ENCODE measurements at regions not wholly inside any gene's neighbourhood (a gene's known extent, or its start where the extent isn't known, plus 50 kb on each side); places are given as distances from the start of the nearest gene placed in this dataset.

GRCh38 chr5:4817767-4818166 is 322.4 kb upstream of the ADAMTS16 start:
- Histone ChIP-seq H3K36me3 (ENCODE audit: control insufficient read depth in 3 of 3, insufficient read depth in 2 of 3, low read depth in 1 of 3, low read length in 3 of 3) (no peaks in the 10 kb centered on the region), H3K27ac (ENCODE audit: low read depth in 1 of 3, low read length in 2 of 3) (no peak overlapping the region), H3K4me3 (ENCODE audit: low read depth in 1 of 3, low read length in 3 of 3) (no peak overlapping the region), H3K27me3 (ENCODE audit: control insufficient read depth in 3 of 3, insufficient read depth in 3 of 3, low read length in 3 of 3) (no peaks in the 10 kb centered on the region), H3K4me1 (ENCODE audit: control insufficient read depth in 3 of 3, insufficient read depth in 2 of 3, low read depth in 1 of 3, low read length in 2 of 3) (no peaks in the 10 kb centered on the region), H3K9me3 (ENCODE audit: control insufficient read depth in 2 of 2, insufficient read depth in 1 of 2, low read depth in 1 of 2, low read length in 1 of 2) (no peaks in the 10 kb centered on the region)
- no peak for DNase-seq
- 50 to 63% (median 55%) methylated on average over 2 of the region's 2 CpGs for WGBS, 3 donors
- no peak for FAIRE-seq

GRCh38 chr5:4831325-4831724 is 308.8 kb upstream of the ADAMTS16 start:
- H3K4me3 ChIP-seq (ENCODE audit: low read depth in 1 of 3, low read length in 3 of 3): no peak overlapping the region
- H3K4me1 ChIP-seq (ENCODE audit: control insufficient read depth in 3 of 3, insufficient read depth in 2 of 3, low read depth in 1 of 3, low read length in 2 of 3): no peaks in the 10 kb centered on the region
- H3K27ac ChIP-seq (ENCODE audit: low read depth in 1 of 3, low read length in 2 of 3): no peak overlapping the region
- H3K36me3 ChIP-seq (ENCODE audit: control insufficient read depth in 3 of 3, insufficient read depth in 2 of 3, low read depth in 1 of 3, low read length in 3 of 3): no peaks in the 10 kb centered on the region
- H3K9me3 ChIP-seq (ENCODE audit: control insufficient read depth in 2 of 2, insufficient read depth in 1 of 2, low read depth in 1 of 2, low read length in 1 of 2): no peaks in the 10 kb centered on the region
- DNase-seq: no peak
- no peak for FAIRE-seq
- 9 to 40% (median 19%) methylated on average over 1 of the region's 1 CpG for WGBS, 3 donors
- H3K27me3 ChIP-seq (ENCODE audit: control insufficient read depth in 3 of 3, insufficient read depth in 3 of 3, low read length in 3 of 3): no peaks in the 10 kb centered on the region

DNA sequence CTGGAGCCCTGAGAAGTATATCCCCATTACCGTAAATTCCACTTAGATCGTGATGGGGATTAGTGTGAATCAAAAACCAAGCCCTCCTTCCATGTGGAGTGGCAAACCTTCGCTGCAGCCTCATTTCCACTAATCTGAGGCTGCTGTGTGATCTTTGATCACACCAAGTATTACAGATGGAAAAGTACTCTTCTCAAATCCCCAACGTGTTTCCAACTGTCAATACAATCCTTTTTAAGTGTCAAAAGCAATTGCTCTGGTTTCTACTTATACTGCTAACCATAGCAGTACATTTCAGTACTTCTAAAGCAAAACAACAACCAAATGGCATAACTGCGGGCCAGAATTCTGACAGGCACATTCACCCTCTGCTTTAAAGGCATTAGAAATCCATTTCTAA is 307.7 kb upstream of the ADAMTS16 start:
- Histone ChIP-seq H3K27me3 (ENCODE audit: control insufficient read depth in 3 of 3, insufficient read depth in 3 of 3, low read length in 3 of 3) (no peaks in the 10 kb centered on the region), H3K27ac (ENCODE audit: low read depth in 1 of 3, low read length in 2 of 3) (no peak overlapping the region), H3K4me3 (ENCODE audit: low read depth in 1 of 3, low read length in 3 of 3) (no peak overlapping the region), H3K36me3 (ENCODE audit: control insufficient read depth in 3 of 3, insufficient read depth in 2 of 3, low read depth in 1 of 3, low read length in 3 of 3) (no peaks in the 10 kb centered on the region), H3K9me3 (ENCODE audit: control insufficient read depth in 2 of 2, insufficient read depth in 1 of 2, low read depth in 1 of 2, low read length in 1 of 2) (no peaks in the 10 kb centered on the region), H3K4me1 (ENCODE audit: control insufficient read depth in 3 of 3, insufficient read depth in 2 of 3, low read depth in 1 of 3, low read length in 2 of 3) (no peaks in the 10 kb centered on the region)
- no peak for FAIRE-seq
- 58 to 66% (median 62%) methylated on average over 5 of the region's 5 CpGs for WGBS, 3 donors
- no peak for DNase-seq

GRCh38 chr5:4833104-4833738 is 306.9 kb upstream of the ADAMTS16 start:
- no peak for FAIRE-seq

DNA sequence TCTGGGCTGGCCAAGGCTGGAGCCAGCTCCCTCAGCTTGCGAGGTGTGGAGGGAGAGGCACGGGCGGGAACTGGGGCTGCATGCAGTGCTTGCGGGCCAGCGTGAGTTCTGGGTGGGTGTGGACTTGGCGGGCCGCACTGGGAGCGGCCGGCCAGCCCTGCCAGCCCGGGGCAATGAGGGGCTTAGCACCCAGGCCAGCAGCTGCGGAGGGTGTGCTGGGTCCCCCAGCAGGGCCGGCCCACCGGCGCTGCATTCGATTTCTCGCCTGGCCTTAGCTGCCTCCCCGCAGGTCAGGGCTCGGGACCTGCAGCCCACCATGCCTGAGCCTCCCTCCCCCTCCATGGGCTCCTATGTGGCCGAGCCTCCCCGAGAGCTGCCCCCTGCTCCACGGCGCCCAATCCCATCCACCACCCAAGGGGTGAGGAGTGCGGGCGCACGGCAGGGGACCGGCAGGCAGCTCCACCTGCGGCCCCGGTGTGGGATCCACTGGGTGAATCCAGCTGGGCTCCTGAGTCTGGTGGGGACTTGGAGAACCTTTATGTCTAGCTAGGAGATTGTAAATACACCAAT is 302.6 kb upstream of the ADAMTS16 start:
- Histone ChIP-seq H3K4me1 (ENCODE audit: control insufficient read depth in 3 of 3, insufficient read depth in 2 of 3, low read depth in 1 of 3, low read length in 2 of 3) (no peaks in the 10 kb centered on the region), H3K9me3 (ENCODE audit: control insufficient read depth in 2 of 2, insufficient read depth in 1 of 2, low read depth in 1 of 2, low read length in 1 of 2) (peaks cover 0 to 2% of the 10 kb centered on the region in 2 donors), H3K4me3 (ENCODE audit: low read depth in 1 of 3, low read length in 3 of 3) (no peak overlapping the region), H3K27ac (ENCODE audit: low read depth in 1 of 3, low read length in 2 of 3) (no peak overlapping the region), H3K27me3 (ENCODE audit: control insufficient read depth in 3 of 3, insufficient read depth in 3 of 3, low read length in 3 of 3) (no peaks in the 10 kb centered on the region), H3K36me3 (ENCODE audit: control insufficient read depth in 3 of 3, insufficient read depth in 2 of 3, low read depth in 1 of 3, low read length in 3 of 3) (no peaks in the 10 kb centered on the region)
- DNase-seq: no peak
- FAIRE-seq: no peak
- WGBS, 3 donors: 93 to 95% (median 93%) methylated on average over 26 to 28 of the region's 28 CpGs

More at GRCh38 chr5:4833104-4833738, 306.9 kb upstream of the ADAMTS16 start:
- H3K27me3 ChIP-seq (ENCODE audit: control insufficient read depth in 3 of 3, insufficient read depth in 3 of 3, low read length in 3 of 3): no peaks in the 10 kb centered on the region
- 60 to 68% (median 62%) methylated on average over 4 of the region's 4 CpGs for WGBS, 3 donors
- H3K9me3 ChIP-seq (ENCODE audit: control insufficient read depth in 2 of 2, insufficient read depth in 1 of 2, low read depth in 1 of 2, low read length in 1 of 2): peaks cover 0 to 2% of the 10 kb centered on the region in 2 donors
- H3K36me3 ChIP-seq (ENCODE audit: control insufficient read depth in 3 of 3, insufficient read depth in 2 of 3, low read depth in 1 of 3, low read length in 3 of 3): no peaks in the 10 kb centered on the region
- no peak for DNase-seq
- no peaks in the 10 kb centered on the region for H3K4me1 ChIP-seq (ENCODE audit: control insufficient read depth in 3 of 3, insufficient read depth in 2 of 3, low read depth in 1 of 3, low read length in 2 of 3)
- no peak overlapping the region for H3K27ac ChIP-seq (ENCODE audit: low read depth in 1 of 3, low read length in 2 of 3)
- no peak overlapping the region for H3K4me3 ChIP-seq (ENCODE audit: low read depth in 1 of 3, low read length in 3 of 3)

GRCh38 chr5:4845221-4845620 is 294.9 kb upstream of the ADAMTS16 start:
- Histone ChIP-seq H3K4me1 (ENCODE audit: control insufficient read depth in 3 of 3, insufficient read depth in 2 of 3, low read depth in 1 of 3, low read length in 2 of 3) (no peaks in the 10 kb centered on the region), H3K4me3 (ENCODE audit: low read depth in 1 of 3, low read length in 3 of 3) (no peak overlapping the region), H3K27ac (ENCODE audit: low read depth in 1 of 3, low read length in 2 of 3) (no peak overlapping the region), H3K9me3 (ENCODE audit: control insufficient read depth in 2 of 2, insufficient read depth in 1 of 2, low read depth in 1 of 2, low read length in 1 of 2) (no peaks in the 10 kb centered on the region), H3K27me3 (ENCODE audit: control insufficient read depth in 3 of 3, insufficient read depth in 3 of 3, low read length in 3 of 3) (no peaks in the 10 kb centered on the region), H3K36me3 (ENCODE audit: control insufficient read depth in 3 of 3, insufficient read depth in 2 of 3, low read depth in 1 of 3, low read length in 3 of 3) (no peaks in the 10 kb centered on the region)
- FAIRE-seq: no peak
- DNase-seq: no peak
- 84 to 93% (median 90%) methylated on average over 3 of the region's 3 CpGs for WGBS, 3 donors

GRCh38 chr5:4847766-4848165 is 292.4 kb upstream of the ADAMTS16 start:
- 72 to 96% (median 86%) methylated on average over 3 of the region's 3 CpGs for WGBS, 3 donors
- Histone ChIP-seq H3K27ac (ENCODE audit: low read depth in 1 of 3, low read length in 2 of 3) (no peak overlapping the region), H3K4me1 (ENCODE audit: control insufficient read depth in 3 of 3, insufficient read depth in 2 of 3, low read depth in 1 of 3, low read length in 2 of 3) (no peaks in the 10 kb centered on the region), H3K27me3 (ENCODE audit: control insufficient read depth in 3 of 3, insufficient read depth in 3 of 3, low read length in 3 of 3) (no peaks in the 10 kb centered on the region), H3K9me3 (ENCODE audit: control insufficient read depth in 2 of 2, insufficient read depth in 1 of 2, low read depth in 1 of 2, low read length in 1 of 2) (no peaks in the 10 kb centered on the region), H3K4me3 (ENCODE audit: low read depth in 1 of 3, low read length in 3 of 3) (no peak overlapping the region), H3K36me3 (ENCODE audit: control insufficient read depth in 3 of 3, insufficient read depth in 2 of 3, low read depth in 1 of 3, low read length in 3 of 3) (no peaks in the 10 kb centered on the region)
- FAIRE-seq (no peak), DNase-seq (no peak)

DNA sequence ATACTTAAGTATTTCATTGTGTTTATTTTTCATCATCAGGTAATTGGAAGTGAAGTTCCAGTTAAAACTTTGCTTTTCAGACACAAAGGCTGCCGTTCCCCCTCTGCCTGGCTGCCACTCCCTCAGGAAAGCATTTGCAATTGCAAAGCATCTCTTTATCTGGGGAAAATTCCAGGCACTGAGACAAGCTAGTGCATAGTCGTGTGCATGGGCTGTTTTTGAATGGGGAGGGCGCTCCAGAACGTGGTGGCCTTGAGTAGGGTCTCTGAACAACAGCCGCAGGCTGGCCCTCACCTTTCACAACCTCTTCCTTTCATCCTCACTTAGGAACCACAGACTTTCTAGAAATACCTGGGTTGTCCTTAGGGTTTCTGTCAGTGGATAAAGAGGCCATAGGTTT is 285.1 kb upstream of the ADAMTS16 start:
- Histone ChIP-seq H3K27ac (ENCODE audit: low read depth in 1 of 3, low read length in 2 of 3) (no peak overlapping the region), H3K36me3 (ENCODE audit: control insufficient read depth in 3 of 3, insufficient read depth in 2 of 3, low read depth in 1 of 3, low read length in 3 of 3) (no peaks in the 10 kb centered on the region), H3K4me1 (ENCODE audit: control insufficient read depth in 3 of 3, insufficient read depth in 2 of 3, low read depth in 1 of 3, low read length in 2 of 3) (no peaks in the 10 kb centered on the region), H3K4me3 (ENCODE audit: low read depth in 1 of 3, low read length in 3 of 3) (no peak overlapping the region), H3K9me3 (ENCODE audit: control insufficient read depth in 2 of 2, insufficient read depth in 1 of 2, low read depth in 1 of 2, low read length in 1 of 2) (no peaks in the 10 kb centered on the region), H3K27me3 (ENCODE audit: control insufficient read depth in 3 of 3, insufficient read depth in 3 of 3, low read length in 3 of 3) (no peaks in the 10 kb centered on the region)
- DNase-seq (no peak), FAIRE-seq (no peak)
- WGBS, 3 donors: 36 to 44% (median 43%) methylated on average over 5 of the region's 5 CpGs

DNA sequence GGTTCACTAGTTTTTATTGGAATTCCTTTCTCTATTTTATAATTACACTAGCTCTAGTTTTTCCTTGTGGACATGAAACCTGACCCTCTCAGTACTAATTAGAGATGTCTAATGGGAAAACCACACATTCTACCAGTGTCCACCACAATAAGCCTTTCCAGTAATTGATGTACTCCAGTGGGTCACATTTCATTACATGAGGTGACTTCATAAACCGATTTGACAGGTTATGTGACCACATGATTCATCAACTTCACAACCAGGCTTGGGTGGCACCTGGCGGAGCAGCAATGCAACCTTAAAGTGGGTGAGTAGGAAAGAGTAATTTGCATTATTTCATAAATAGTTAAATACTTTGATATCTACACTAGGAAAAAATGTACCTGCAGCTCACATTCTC is 284.2 kb upstream of the ADAMTS16 start:
- H3K4me1 ChIP-seq (ENCODE audit: control insufficient read depth in 3 of 3, insufficient read depth in 2 of 3, low read depth in 1 of 3, low read length in 2 of 3): no peaks in the 10 kb centered on the region
- no peaks in the 10 kb centered on the region for H3K36me3 ChIP-seq (ENCODE audit: control insufficient read depth in 3 of 3, insufficient read depth in 2 of 3, low read depth in 1 of 3, low read length in 3 of 3)
- no peak overlapping the region for H3K4me3 ChIP-seq (ENCODE audit: low read depth in 1 of 3, low read length in 3 of 3)
- 83 to 87% (median 85%) methylated on average over 2 of the region's 2 CpGs for WGBS, 3 donors
- no peak for FAIRE-seq
- DNase-seq: no peak
- no peak overlapping the region for H3K27ac ChIP-seq (ENCODE audit: low read depth in 1 of 3, low read length in 2 of 3)
- H3K9me3 ChIP-seq (ENCODE audit: control insufficient read depth in 2 of 2, insufficient read depth in 1 of 2, low read depth in 1 of 2, low read length in 1 of 2): no peaks in the 10 kb centered on the region
- no peaks in the 10 kb centered on the region for H3K27me3 ChIP-seq (ENCODE audit: control insufficient read depth in 3 of 3, insufficient read depth in 3 of 3, low read length in 3 of 3)

All from small intestine (tissue), 7 donors.